Fibroblast of lung (primary cell): ENCODE measurements at regions not wholly inside any gene's neighbourhood (a gene's known extent, or its start where the extent isn't known, plus 50 kb on each side); places are given as distances from the start of the nearest gene placed in this dataset.

ENCODE experiments used
- EZH2 ChIP-seq: IDR thresholded peaks from 2 replicates; pipeline ENCODE4 v1.5.1; 2012; ENCODE audit warnings: low read length, control low read depth, mild to moderate bottlenecking; ENCODE audit errors: missing control alignments
- TF ChIP-seq, protein P1 (sequence below), 2 donors: IDR thresholded peaks in 1 of 2; conservative IDR thresholded peaks in 1 of 2; 1 replicate in 1 of 2; 2 replicates in 1 of 2; pipeline ENCODE4 v1.5.1; 2011 to 2012; ENCODE audit warnings: low read length in 2 of 2, control low read depth in 1 of 2, inconsistent platforms in 1 of 2, low read depth in 1 of 2, mild to moderate bottlenecking in 1 of 2

- TF ChIP-seq, protein P1, sequence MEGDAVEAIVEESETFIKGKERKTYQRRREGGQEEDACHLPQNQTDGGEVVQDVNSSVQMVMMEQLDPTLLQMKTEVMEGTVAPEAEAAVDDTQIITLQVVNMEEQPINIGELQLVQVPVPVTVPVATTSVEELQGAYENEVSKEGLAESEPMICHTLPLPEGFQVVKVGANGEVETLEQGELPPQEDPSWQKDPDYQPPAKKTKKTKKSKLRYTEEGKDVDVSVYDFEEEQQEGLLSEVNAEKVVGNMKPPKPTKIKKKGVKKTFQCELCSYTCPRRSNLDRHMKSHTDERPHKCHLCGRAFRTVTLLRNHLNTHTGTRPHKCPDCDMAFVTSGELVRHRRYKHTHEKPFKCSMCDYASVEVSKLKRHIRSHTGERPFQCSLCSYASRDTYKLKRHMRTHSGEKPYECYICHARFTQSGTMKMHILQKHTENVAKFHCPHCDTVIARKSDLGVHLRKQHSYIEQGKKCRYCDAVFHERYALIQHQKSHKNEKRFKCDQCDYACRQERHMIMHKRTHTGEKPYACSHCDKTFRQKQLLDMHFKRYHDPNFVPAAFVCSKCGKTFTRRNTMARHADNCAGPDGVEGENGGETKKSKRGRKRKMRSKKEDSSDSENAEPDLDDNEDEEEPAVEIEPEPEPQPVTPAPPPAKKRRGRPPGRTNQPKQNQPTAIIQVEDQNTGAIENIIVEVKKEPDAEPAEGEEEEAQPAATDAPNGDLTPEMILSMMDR (conservative IDR thresholded peaks at IDR 0.05 in 1 of 2, IDR thresholded peaks at IDR 0.05 in 1 of 2; ENCODE audit: low read depth in 1 of 2, low read length in 2 of 2) = no peak
- TF ChIP-seq EZH2 = no peak
These were observed 65.1 kb upstream of the C4orf54 start for GRCh38 chr4:99722725-99723124.
